ENCODE measurements at regions not wholly inside any gene's neighbourhood (a gene's known extent, or its start where the extent isn't known, plus 50 kb on each side); places are given as distances from the start of the nearest gene placed in this dataset.

DNA sequence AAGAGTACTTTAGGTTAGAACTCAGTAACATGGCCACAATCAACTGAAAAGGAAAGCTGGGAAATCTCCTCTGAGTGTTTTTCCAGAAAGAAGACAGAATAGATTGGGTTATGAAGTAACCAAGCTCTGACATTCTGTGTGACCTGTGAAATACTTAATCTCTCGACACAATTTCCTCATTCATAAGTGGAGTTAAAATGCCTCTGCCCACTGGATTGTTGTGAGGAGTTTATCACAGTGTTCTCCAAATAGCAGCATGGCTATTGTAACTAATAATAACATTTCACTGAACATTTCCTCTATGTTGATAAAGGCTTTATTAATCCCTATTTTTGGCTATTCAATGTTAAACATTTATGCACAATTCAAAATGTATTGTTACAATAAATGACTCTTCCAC lies 311.0 kb downstream of the GABRB2 start:
- no peak for FAIRE-seq

DNA sequence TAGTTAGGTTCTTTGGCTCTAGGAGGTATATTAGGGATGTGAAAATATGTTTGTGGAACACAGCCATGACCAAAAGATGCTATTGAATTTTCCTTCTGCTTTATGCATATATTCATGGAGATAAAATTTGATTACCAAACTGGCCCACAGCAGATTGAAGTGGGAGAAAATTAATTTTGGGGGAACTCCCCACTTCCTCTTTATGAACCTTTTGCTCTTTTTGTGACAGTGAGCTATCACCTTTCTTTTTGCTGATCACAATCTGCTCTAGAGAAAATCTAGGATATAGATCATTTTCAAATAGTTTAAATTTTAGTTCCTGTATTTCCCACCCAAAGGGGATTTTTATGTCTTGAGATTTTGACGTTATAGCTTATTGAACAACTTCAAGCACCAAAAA lies 313.0 kb downstream of the GABRB2 start:
- no peak for FAIRE-seq

DNA sequence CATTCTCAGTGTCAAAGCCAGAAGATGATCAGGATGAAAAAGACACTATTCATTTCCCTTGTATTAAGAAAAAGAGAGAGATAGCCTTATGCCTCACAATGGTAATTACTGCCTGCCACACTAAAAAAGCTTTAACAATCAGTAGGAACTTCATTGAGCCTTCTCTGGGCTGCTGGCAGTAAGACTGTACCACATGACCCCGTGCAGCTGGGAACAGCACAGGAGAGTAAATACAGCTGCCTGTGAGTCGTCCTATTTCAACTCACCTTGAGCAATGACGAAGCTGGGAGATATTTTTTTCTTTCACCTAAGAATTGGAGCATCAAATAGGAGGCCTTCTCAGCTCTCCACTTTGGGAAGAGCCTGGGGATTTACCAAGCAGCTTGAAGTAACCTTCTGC lies 316.3 kb downstream of the GABRB2 start:
- no peak for FAIRE-seq

DNA sequence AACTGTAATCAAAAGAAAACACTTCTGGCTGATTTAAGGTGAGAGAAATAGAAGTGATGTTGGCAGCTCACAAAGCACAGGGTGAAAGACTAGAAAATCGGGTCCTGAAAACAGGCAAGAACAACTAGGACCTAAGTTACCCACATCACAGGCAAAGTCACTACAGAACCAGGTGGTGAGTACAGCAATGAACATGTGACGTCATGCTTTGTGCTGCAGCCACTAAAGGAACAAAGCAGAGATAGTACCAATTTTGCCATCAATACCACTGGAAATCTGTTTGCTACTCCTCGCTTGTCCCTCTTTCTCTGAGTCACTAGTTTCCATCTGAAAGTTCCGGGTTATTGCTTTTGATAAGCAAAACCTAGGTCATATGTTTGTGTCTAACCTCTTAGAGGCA lies 326.7 kb downstream of the GABRB2 start:
- FAIRE-seq = no peak

DNA sequence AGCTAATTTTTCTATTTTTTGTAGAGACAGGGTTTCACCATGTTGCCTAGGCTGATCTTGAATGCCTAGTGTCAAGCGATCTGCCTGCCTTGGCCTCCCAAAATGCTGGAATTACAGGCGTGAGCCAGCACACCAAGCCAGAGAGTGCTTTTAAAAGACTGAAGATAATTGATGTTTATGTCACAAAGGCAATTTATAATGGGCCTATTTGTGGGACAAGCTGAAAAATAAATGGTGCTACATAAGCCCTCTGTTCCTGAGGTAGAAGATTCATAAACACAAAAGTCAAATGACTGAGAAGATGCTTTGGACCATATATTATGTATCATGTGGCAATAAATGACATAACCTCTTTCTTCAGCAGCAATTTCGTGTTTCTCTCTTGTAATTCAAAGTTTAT lies 329.6 kb downstream of the GABRB2 start:
- no peak for FAIRE-seq

DNA sequence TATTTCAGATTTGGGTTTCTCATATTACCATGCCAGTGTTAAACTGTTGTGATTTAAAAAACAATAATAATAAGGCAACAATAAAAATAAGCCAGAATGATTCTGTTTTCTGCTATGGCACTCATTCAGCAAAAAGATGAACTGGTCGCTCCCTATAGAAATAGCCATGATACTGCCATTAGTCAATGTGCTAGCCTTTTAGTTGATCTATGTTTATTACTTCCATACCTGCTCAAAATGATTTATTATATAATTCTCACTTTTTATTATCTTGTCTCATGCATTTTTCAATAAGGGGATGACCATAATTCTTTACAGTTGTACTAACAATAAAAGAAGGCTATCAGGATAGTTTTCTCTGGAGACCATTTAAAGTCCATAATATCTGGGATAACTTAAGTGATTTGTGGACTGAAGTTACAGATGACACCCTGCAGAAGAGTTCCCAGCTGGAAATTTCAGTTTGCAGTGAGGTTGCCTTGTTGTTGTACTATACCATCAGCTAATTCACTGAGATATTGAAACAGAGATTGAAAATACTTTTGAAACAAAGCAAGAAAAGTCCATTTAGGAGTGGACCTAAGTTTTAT lies 334.3 kb downstream of the GABRB2 start:
- FAIRE-seq = no peak

DNA sequence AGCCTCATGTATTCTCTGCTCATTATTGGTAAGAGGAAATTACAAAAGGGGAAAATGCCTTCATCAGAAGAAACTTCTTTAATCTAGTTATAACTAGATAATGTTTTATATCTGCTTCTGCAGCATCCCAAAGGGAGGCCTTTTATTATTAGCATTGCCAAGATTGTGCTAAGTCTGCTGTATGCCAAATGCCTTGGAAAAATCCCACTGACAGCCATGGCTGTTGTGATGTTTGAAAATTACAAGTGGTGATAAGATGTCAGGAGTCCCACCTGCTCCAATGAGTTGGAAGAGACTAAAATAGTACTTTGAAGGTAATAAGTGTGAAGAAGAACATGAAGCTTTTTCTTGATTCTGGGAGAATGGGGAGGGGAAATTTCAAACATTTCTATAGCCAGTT lies 345.0 kb downstream of the GABRB2 start:
- FAIRE-seq = no peak

DNA sequence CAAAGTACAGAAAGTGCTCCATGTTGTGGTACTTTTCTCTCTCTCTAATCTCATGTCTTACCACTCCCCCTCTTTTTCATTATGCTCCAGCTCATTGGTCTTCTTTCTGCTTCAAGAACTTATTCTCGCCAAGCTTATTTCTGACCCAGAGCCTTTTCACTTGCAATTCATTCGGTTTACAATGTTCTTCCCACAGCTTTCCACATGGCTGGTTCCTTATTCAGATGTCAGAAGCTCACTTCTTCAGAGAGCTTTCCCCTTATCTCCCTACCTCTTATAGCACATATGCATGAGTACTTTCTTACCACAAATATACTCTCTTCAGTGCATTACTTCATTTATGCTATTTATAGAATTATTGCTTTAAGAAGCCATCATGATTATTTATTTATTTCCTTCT lies 338.8 kb upstream of the ATP10B start:
- no peak for FAIRE-seq

DNA sequence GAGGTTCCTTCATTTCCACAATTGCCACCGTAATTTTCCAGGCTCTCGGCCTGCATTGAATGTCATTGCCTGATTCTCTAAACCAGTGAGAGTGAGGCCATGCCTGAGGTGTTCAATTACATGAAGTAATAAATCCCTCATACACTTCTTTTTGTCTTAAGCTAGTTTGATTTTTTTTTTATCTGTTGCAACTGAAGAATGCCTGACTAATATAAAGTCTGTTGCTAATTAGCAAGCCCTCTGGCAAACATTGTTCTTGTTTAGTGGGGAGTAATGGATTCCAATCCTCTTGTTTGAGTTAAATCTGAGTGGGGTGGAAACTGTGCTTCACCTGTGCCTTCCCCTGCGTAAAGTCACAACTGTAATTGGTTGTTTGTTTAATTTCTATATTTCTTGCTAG lies 338.1 kb upstream of the ATP10B start:
- no peak for FAIRE-seq

DNA sequence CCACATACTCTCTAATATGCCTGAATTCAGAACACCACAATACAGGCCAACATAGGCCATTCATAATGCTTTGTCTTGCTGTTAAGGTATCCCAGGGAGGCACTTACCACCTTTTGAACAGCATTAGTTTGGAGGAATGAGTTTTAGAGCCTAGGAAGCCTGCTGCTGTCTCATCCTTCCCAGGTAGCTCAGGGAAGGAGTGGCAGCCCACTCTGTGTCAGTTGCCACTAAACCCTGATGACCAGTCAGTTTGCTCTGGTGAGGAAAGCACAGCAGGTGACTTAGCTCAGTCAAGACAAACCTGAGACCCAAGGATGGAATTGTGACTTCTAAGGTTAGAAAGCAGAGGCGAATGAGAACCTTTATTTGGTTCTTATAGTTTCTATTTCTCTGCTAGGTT lies 337.4 kb upstream of the ATP10B start:
- FAIRE-seq = no peak

DNA sequence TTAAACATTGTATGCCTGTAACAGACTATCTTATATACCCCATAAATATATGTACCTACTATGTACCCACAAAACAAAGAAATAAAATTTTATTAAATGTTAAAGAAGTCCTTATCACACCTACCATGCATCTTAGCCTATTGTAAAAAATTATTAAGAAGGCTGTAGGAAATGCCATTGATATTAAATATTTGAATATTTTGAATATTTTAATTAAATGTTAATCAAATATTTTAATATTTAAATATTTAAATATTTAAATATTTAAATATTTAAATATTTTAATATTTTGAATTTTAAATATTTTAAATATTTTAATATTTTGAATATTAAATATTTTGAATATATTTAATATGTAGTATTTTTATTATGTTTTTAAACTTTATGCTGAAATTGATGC lies 331.5 kb upstream of the ATP10B start:
- FAIRE-seq = peak; percentile 94

DNA sequence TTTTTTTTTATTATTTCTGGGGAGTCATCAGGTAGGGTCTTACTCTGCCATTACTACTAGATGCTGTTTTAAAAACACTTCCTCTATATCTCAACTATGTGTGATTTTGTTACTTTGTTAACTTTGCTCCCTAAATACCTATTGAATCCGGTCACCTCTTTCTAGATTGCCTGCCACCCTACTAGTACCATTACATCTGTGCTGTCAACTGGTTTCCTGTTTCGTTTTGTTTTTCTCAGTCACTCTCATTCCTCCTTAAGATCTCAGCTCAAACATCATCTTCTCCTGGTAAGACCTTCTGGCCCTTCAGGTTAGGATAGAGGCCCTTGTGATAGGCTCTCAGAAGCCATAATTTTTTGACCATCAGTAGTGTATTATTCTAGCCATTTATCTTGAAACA lies 324.2 kb upstream of the ATP10B start:
- no peak for FAIRE-seq

DNA sequence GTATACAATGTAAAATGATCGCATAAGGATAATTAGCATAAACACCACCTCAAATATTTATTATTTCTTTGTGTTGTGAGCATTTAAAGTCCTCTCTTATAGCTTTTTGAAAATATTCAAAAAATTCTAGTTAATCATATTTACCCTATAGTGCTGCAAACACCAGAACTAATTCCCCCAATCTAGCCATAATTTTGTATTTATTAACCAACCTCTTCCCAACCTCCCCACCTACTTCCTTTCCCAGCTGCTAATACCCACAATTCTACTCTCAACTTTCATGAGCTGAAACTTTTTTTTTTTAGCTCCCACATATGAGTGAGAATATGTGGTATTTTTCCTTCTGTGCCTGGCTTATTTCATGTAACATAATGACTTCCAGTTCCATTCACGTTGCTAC lies 317.8 kb upstream of the ATP10B start:
- no peak for FAIRE-seq

DNA sequence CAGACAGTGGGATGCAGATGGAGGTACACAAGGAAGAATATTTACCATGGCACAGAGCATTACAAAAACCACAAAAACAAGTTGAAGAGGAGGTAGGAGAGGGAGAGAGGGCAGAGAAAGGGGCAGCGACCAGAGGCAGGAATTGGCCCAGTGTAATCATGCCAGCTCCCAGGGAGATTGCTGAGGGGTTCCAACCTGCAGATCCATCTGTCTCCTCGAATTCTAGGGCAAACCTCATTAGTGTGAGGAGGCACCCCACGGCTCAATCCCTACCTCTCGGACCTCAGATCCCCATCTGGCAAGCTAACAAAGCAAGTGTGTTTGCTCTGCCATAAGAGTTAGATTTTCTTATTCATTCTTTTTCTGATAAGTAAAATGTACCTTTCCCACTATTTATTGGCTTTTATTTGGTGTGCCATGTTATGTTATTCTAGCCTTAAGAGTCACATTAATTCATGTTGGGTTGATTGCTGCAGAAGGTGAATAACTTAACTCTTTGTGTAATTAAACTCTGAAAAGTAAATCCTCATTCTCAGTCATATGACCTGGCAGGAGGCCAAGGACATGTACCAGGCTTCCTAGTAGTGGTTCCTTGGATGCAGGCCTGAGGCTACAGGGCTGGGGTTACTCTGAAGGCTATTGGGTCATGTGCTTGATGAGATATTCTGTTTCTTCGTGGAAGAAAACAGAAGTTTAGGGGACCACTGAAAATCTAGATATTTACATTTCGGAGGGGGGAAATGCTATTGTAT lies 315.2 kb upstream of the ATP10B start:
- no peak for FAIRE-seq

DNA sequence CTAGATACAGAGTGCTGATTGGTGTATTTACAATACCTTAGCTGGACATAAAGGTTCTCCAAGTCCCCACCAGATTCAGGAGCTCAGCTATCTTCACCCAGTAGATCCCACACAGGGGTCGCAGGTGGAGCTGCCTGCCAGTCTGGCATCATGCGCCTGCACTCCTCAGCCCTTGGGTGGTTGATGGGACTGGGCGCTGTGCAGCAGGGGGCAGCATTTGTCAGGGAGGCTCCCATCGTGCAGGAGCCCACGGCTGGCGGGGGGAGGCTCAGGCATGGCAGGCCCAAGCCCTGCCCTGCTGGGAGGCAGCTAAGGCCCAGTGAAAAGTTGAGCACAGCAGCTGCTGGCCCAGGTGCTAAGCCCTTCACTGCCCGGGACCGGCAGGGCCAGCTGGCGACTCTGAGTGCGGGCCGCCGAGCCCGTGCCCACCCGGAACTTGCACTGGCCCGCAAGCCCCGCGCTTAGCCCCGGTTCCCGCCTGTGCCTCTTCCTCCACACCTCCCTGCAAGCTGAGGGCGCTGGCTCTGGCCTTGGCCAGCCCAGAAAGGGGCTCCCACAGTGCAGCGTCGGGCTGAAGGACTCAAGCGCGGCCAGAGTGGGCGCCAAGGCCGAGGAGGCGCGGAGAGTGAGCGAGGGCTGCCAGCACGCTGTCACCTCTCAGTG lies 314.1 kb upstream of the ATP10B start:
- FAIRE-seq = no peak

DNA sequence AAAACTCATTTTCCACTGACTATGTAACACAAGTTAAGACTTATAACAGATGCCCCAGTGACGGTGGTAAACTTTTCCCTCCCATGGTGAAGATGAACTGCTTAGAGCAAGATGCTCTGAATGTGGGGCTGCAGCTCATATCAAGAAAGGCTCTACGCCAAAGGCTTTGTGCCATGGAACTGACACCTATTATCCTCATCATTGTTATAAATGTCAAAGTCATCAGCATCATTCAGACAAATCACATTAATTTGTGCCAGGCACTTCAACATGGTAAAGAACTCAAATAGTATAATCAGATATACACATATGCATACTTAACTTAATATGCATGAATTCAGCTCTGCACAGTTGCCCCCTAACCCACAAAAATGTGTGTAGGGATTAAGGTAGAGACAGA lies 305.9 kb upstream of the ATP10B start:
- no peak for FAIRE-seq

DNA sequence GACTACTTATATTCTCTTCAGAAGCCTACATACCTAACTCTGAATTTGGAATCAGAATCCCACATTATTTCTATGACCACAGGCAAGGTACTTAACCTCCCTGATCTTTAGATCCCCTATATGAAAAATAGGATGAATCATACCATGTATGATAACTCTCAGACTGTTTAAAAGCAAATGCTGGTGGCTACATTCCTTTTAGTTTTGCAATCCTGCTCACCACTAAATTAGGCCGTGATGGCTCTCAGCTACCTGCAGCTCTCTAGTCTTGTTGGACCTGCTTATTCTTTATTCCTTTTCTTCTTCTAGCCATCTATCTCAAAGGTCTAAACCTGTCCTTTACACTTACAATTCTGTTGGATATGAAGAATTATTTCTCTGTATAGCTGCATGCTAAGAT lies 303.4 kb upstream of the ATP10B start:
- no peak for FAIRE-seq

DNA sequence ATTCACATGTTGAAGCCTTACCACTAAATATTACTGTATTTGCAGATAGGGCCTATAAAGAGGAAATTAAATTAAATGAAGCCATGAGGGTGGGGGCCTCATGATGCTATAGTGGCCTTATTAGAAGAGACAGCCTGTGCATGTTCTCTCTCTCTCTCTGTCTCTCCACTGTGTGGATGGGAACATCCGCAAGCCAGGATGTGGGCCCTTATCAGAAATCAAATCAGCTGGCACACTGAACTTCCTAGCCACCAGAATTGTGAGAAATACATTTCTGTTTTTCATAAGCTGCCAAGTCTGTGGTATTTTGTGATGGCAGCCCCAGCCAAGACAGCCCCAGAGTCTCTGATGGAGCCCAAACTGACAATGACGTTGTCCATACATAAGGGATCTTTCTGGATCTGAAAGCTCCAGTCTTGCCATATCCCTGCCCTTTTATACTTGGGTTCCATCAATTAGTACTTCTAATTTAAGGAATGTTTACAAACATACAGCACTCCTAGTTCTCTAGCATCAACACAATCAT lies 300.5 kb upstream of the ATP10B start:
- FAIRE-seq = no peak

DNA sequence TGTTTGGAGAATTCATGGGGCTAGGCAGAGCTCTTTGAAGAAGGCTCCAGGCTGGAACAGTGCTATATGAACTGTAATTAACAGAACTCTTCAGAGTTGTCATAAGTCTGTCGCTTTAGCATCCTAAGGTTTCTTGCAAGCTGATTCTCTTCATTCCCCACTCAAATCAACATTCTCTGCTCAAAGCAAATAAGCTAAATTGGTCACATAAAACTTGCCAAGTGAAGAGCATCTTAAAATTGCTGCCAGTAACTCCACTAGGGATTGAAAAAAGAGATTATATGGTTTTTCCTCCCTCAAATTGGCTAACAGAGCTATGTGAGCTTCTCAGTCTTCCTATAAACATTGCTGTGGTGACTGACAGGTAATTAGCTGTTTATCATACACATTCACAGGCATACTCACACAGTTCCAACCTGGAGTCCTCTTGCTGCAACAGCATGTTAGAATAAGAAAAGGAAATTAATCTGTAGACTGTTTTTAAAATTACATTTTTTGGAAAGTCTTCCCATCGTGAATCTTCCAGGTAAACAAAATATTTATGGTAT lies 298.5 kb upstream of the ATP10B start:
- FAIRE-seq = no peak

DNA sequence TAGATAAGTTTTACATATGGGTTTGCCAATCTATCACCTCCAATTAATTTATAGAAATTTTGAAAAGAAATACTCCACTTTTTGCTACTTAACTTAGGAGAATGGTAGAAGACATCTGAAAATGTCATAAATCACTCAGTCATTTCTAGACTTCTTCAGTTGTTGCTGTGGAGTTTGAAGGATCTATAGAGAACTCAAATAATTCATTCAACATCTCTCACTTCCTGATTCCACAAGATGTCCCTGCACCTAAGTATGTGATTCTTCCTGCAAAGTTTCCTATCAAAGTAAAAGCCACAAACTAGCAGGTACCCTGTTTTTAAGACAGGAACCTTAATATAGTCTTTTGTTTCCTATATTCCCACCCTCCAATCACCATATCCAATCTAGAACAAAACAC lies 297.1 kb upstream of the ATP10B start:
- FAIRE-seq = no peak

DNA sequence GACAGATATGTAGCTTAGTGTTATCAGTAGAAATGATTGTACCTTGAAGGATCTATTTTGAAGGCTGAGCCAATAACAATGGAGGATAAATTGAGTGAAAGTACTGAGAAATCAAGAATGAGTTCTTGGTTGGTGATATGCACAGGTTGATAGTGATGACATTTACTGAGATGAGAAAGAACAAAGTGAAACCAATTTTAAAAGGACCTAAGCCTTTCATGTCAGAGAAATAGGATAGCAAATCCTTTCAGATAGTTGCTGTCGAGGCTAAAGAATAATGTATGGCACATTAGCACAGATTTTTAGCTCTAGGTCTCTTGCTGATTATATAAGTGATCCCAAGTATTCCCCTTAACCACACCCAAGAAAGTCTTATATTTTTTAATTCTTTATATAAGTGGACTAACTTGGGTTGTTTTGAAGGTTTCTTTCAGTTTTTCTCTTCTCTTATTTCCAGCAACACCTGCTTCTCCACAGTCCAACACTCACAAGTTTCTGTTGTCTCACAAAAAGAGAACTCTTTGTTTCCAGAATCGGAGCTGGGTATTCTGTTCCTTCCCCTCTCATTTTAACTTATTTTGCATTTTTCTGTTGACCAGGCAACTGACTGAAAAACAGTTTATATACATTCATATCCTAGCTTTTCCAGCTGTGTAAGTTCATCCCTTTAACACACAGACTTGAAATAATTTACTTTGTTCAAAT lies 286.9 kb upstream of the ATP10B start:
- no peak for FAIRE-seq

DNA sequence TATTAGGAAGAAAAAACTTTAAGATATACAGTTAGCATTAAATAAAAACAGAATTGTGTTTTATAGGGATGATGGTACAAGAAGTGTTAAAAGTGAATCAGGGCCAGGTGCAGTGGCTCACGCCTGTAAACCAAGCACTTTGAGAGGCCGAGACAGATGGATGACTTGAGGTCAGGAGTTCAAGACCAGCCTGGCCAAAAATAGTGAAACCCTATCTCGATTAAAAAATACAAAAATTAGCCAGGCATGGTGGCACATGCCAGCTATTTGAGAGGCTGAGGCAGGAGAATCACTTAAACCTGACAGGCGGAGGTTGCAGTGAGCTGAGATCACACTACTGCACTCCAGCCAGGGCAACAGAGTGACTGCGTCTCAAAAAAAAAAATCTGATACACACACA lies 282.9 kb upstream of the ATP10B start:
- FAIRE-seq = no peak

DNA sequence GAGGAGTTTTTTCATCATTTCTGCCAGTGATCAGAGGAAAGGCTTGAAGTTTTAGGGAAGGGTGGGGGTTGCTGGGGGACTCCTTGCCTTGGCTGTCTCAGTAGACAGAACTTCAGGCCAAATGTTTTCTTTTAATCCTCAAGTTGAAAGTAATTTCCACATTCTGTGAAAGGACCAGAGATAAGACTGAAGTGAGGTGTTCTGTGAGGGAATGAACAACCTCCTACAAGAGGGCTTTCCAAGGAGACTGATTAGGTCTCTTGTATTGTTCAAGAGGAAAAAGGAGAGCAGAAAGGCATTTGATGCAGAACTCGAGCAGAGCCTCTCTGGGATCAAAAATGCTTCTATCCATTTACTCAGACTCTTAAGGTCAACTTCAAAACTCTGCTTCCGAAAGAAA lies 282.1 kb upstream of the ATP10B start:
- FAIRE-seq = no peak

All from G401.6 (cell line).